ENCODE measurements at regions not wholly inside any gene's neighbourhood (a gene's known extent, or its start where the extent isn't known, plus 50 kb on each side); places are given as distances from the start of the nearest gene placed in this dataset.

GRCh38 chr21:18460979-18461378, 57.4 kb upstream of the TMPRSS15 start:
- no peak overlapping the region for H3K4me3 Mint-ChIP-seq (ENCODE audit: unreplicated experiment)
- H3K9me3 Mint-ChIP-seq (ENCODE audit: unreplicated experiment), result no peaks in the 10 kb centered on the region
- no peaks in the 10 kb centered on the region for H3K4me1 Mint-ChIP-seq (ENCODE audit: low read depth, unreplicated experiment)
- Histone ChIP-seq H2AFZ (ENCODE audit: low read depth, low read length) (no peak overlapping the region), H3K4me2 (ENCODE audit: low read length) (no peak overlapping the region), H3K27ac (ENCODE audit: low read depth, low read length) (no peak overlapping the region), H3K4me3 (ENCODE audit: insufficient read depth, low read depth, low read length) (no peak overlapping the region), H3K27me3 (ENCODE audit: insufficient read depth, low read length) (no peaks in the 10 kb centered on the region), H3K36me3 (ENCODE audit: insufficient read depth, low read length) (no peaks in the 10 kb centered on the region), H3K4me1 (ENCODE audit: insufficient read depth, low read length) (no peaks in the 10 kb centered on the region), H4K20me1 (ENCODE audit: insufficient read depth, low read length) (no peaks in the 10 kb centered on the region), H3K9ac (ENCODE audit: low read length) (no peak overlapping the region), H3K79me2 (ENCODE audit: insufficient read depth, low read length) (no peaks in the 10 kb centered on the region), H3K9me3 (ENCODE audit: insufficient read depth, low read depth, low read length) (no peaks in the 10 kb centered on the region)
- H3K27me3 Mint-ChIP-seq (ENCODE audit: low read depth, unreplicated experiment), result no peaks in the 10 kb centered on the region
- no peak overlapping the region for H3K27ac Mint-ChIP-seq (ENCODE audit: unreplicated experiment)
- DNase-seq (ENCODE audit: low read depth) (no peak), FAIRE-seq (no peak)
- TF ChIP-seq EZH2 (IDR thresholded peaks at IDR 0.05; ENCODE audit: insufficient read depth, low read length) (no peak), CTCF (IDR thresholded peaks at IDR 0.05; ENCODE audit: insufficient read depth, low read depth, low read length) (no peak)
- H3K36me3 Mint-ChIP-seq (ENCODE audit: low read depth, unreplicated experiment), result no peaks in the 10 kb centered on the region

GRCh38 chr21:18461743-18462142, 58.2 kb upstream of the TMPRSS15 start:
- no peaks in the 10 kb centered on the region for H3K4me1 Mint-ChIP-seq (ENCODE audit: low read depth, unreplicated experiment)

More at GRCh38 chr21:18461743-18462142, 58.2 kb upstream of the TMPRSS15 start:
- Histone ChIP-seq H2AFZ (ENCODE audit: low read depth, low read length) (no peak overlapping the region), H3K4me1 (ENCODE audit: insufficient read depth, low read length) (no peaks in the 10 kb centered on the region), H3K4me3 (ENCODE audit: insufficient read depth, low read depth, low read length) (no peak overlapping the region), H3K4me2 (ENCODE audit: low read length) (no peak overlapping the region), H3K27me3 (ENCODE audit: insufficient read depth, low read length) (no peaks in the 10 kb centered on the region), H3K79me2 (ENCODE audit: insufficient read depth, low read length) (no peaks in the 10 kb centered on the region), H3K36me3 (ENCODE audit: insufficient read depth, low read length) (no peaks in the 10 kb centered on the region), H4K20me1 (ENCODE audit: insufficient read depth, low read length) (no peaks in the 10 kb centered on the region), H3K9me3 (ENCODE audit: insufficient read depth, low read depth, low read length) (no peaks in the 10 kb centered on the region), H3K27ac (ENCODE audit: low read depth, low read length) (no peak overlapping the region), H3K9ac (ENCODE audit: low read length) (no peak overlapping the region)
- H3K9me3 Mint-ChIP-seq (ENCODE audit: unreplicated experiment), result peaks cover 6% of the 10 kb centered on the region
- no peak overlapping the region for H3K27ac Mint-ChIP-seq (ENCODE audit: unreplicated experiment)
- DNase-seq (ENCODE audit: low read depth), result no peak
- H3K36me3 Mint-ChIP-seq (ENCODE audit: low read depth, unreplicated experiment), result no peaks in the 10 kb centered on the region
- no peaks in the 10 kb centered on the region for H3K27me3 Mint-ChIP-seq (ENCODE audit: low read depth, unreplicated experiment)
- FAIRE-seq, result no peak
- H3K4me3 Mint-ChIP-seq (ENCODE audit: unreplicated experiment), result no peak overlapping the region
- no peak for TF ChIP-seq CTCF (IDR thresholded peaks at IDR 0.05; ENCODE audit: insufficient read depth, low read depth, low read length)
- TF ChIP-seq EZH2 (IDR thresholded peaks at IDR 0.05; ENCODE audit: insufficient read depth, low read length), result no peak

All from astrocyte (in vitro differentiated cells and primary cell).